ENCODE measurements at regions not wholly inside any gene's neighbourhood (a gene's known extent, or its start where the extent isn't known, plus 50 kb on each side); places are given as distances from the start of the nearest gene placed in this dataset.

GRCh38 chr2:217113491-217113890 lies 253.6 kb upstream of the TNP1 start:
- Histone ChIP-seq H3K27me3 (ENCODE audit: control insufficient read depth, insufficient read depth, low read length) (no peaks in the 10 kb centered on the region), H3K36me3 (ENCODE audit: control insufficient read depth, insufficient read depth, low read length) (no peaks in the 10 kb centered on the region), H3K4me3 (ENCODE audit: low read length) (no peak overlapping the region), H3K4me1 (ENCODE audit: control insufficient read depth, insufficient read depth, low read length) (no peaks in the 10 kb centered on the region), H3K9me3 (ENCODE audit: control insufficient read depth, low read depth, low read length) (no peaks in the 10 kb centered on the region), H3K27ac (ENCODE audit: low read length) (no peak overlapping the region)
- no peak for DNase-seq
- no CpG with 5 or more reads among the region's 4 CpGs for WGBS (ENCODE audit: insufficient coverage, low lambda C conversion rate)

GRCh38 chr2:217110550-217110949 lies 250.7 kb upstream of the TNP1 start:
- no peaks in the 10 kb centered on the region for H3K9me3 ChIP-seq (ENCODE audit: control insufficient read depth, low read depth, low read length)
- WGBS (ENCODE audit: insufficient coverage, low lambda C conversion rate) = 100% methylated on average over 1 of the region's 3 CpGs
- H3K4me3 ChIP-seq (ENCODE audit: low read length) = no peak overlapping the region

GRCh38 chr2:217108575-217109027 lies 248.7 kb upstream of the TNP1 start:
- H3K27me3 ChIP-seq (ENCODE audit: control insufficient read depth, insufficient read depth, low read length) = no peaks in the 10 kb centered on the region
- no peak overlapping the region for H3K4me3 ChIP-seq (ENCODE audit: low read length)
- H3K4me1 ChIP-seq (ENCODE audit: control insufficient read depth, insufficient read depth, low read length) = no peaks in the 10 kb centered on the region
- H3K36me3 ChIP-seq (ENCODE audit: control insufficient read depth, insufficient read depth, low read length) = no peaks in the 10 kb centered on the region
- no peaks in the 10 kb centered on the region for H3K9me3 ChIP-seq (ENCODE audit: control insufficient read depth, low read depth, low read length)
- H3K27ac ChIP-seq (ENCODE audit: low read length) = no peak overlapping the region
- DNase-seq = no peak
- WGBS (ENCODE audit: insufficient coverage, low lambda C conversion rate) = no CpG with 5 or more reads among the region's 4 CpGs

More at GRCh38 chr2:217110550-217110949, 250.7 kb upstream of the TNP1 start:
- H3K27me3 ChIP-seq (ENCODE audit: control insufficient read depth, insufficient read depth, low read length) = no peaks in the 10 kb centered on the region
- no peak for DNase-seq
- no peaks in the 10 kb centered on the region for H3K36me3 ChIP-seq (ENCODE audit: control insufficient read depth, insufficient read depth, low read length)
- no peaks in the 10 kb centered on the region for H3K4me1 ChIP-seq (ENCODE audit: control insufficient read depth, insufficient read depth, low read length)
- no peak overlapping the region for H3K27ac ChIP-seq (ENCODE audit: low read length)

GRCh38 chr2:217108086-217108485 lies 248.2 kb upstream of the TNP1 start:
- Histone ChIP-seq H3K27me3 (ENCODE audit: control insufficient read depth, insufficient read depth, low read length) (no peaks in the 10 kb centered on the region), H3K27ac (ENCODE audit: low read length) (no peak overlapping the region), H3K4me1 (ENCODE audit: control insufficient read depth, insufficient read depth, low read length) (no peaks in the 10 kb centered on the region), H3K36me3 (ENCODE audit: control insufficient read depth, insufficient read depth, low read length) (no peaks in the 10 kb centered on the region), H3K9me3 (ENCODE audit: control insufficient read depth, low read depth, low read length) (no peaks in the 10 kb centered on the region), H3K4me3 (ENCODE audit: low read length) (no peak overlapping the region)
- no peak for DNase-seq

- no CpG with 5 or more reads among the region's 1 CpG for WGBS (ENCODE audit: insufficient coverage, low lambda C conversion rate)
Measured at GRCh38 chr2:217107480-217107879, 247.6 kb upstream of the TNP1 start.

GRCh38 chr2:217106650-217107014 lies 246.8 kb upstream of the TNP1 start:
- Histone ChIP-seq H3K4me3 (ENCODE audit: low read length) (no peak overlapping the region), H3K27ac (ENCODE audit: low read length) (no peak overlapping the region), H3K27me3 (ENCODE audit: control insufficient read depth, insufficient read depth, low read length) (no peaks in the 10 kb centered on the region), H3K36me3 (ENCODE audit: control insufficient read depth, insufficient read depth, low read length) (no peaks in the 10 kb centered on the region), H3K9me3 (ENCODE audit: control insufficient read depth, low read depth, low read length) (no peaks in the 10 kb centered on the region), H3K4me1 (ENCODE audit: control insufficient read depth, insufficient read depth, low read length) (no peaks in the 10 kb centered on the region)
- no peak for DNase-seq
- WGBS (ENCODE audit: insufficient coverage, low lambda C conversion rate) = 80% methylated on average over 1 of the region's 3 CpGs

More at GRCh38 chr2:217107480-217107879, 247.6 kb upstream of the TNP1 start:
- Histone ChIP-seq H3K36me3 (ENCODE audit: control insufficient read depth, insufficient read depth, low read length) (no peaks in the 10 kb centered on the region), H3K9me3 (ENCODE audit: control insufficient read depth, low read depth, low read length) (no peaks in the 10 kb centered on the region), H3K4me1 (ENCODE audit: control insufficient read depth, insufficient read depth, low read length) (no peaks in the 10 kb centered on the region), H3K27me3 (ENCODE audit: control insufficient read depth, insufficient read depth, low read length) (no peaks in the 10 kb centered on the region), H3K4me3 (ENCODE audit: low read length) (no peak overlapping the region), H3K27ac (ENCODE audit: low read length) (no peak overlapping the region)
- DNase-seq = no peak

- 100% methylated on average over 1 of the region's 5 CpGs for WGBS (ENCODE audit: insufficient coverage, low lambda C conversion rate)
- Histone ChIP-seq H3K4me1 (ENCODE audit: control insufficient read depth, insufficient read depth, low read length) (no peaks in the 10 kb centered on the region), H3K9me3 (ENCODE audit: control insufficient read depth, low read depth, low read length) (no peaks in the 10 kb centered on the region), H3K4me3 (ENCODE audit: low read length) (no peak overlapping the region), H3K27ac (ENCODE audit: low read length) (no peak overlapping the region), H3K36me3 (ENCODE audit: control insufficient read depth, insufficient read depth, low read length) (no peaks in the 10 kb centered on the region), H3K27me3 (ENCODE audit: control insufficient read depth, insufficient read depth, low read length) (no peaks in the 10 kb centered on the region)
- DNase-seq = no peak
Measured at GRCh38 chr2:217105733-217106649, 246.1 kb upstream of the TNP1 start.

- Histone ChIP-seq H3K36me3 (ENCODE audit: control insufficient read depth, insufficient read depth, low read length) (no peaks in the 10 kb centered on the region), H3K9me3 (ENCODE audit: control insufficient read depth, low read depth, low read length) (no peaks in the 10 kb centered on the region)
Measured at GRCh38 chr2:217103752-217104545, 244.1 kb upstream of the TNP1 start.

GRCh38 chr2:217102956-217103355 lies 243.1 kb upstream of the TNP1 start:
- Histone ChIP-seq H3K27me3 (ENCODE audit: control insufficient read depth, insufficient read depth, low read length) (no peaks in the 10 kb centered on the region), H3K36me3 (ENCODE audit: control insufficient read depth, insufficient read depth, low read length) (no peaks in the 10 kb centered on the region), H3K27ac (ENCODE audit: low read length) (no peak overlapping the region), H3K9me3 (ENCODE audit: control insufficient read depth, low read depth, low read length) (no peaks in the 10 kb centered on the region), H3K4me1 (ENCODE audit: control insufficient read depth, insufficient read depth, low read length) (no peaks in the 10 kb centered on the region), H3K4me3 (ENCODE audit: low read length) (no peak overlapping the region)
- DNase-seq = no peak
- 100% methylated on average over 1 of the region's 1 CpG for WGBS (ENCODE audit: insufficient coverage, low lambda C conversion rate)

More at GRCh38 chr2:217103752-217104545, 244.1 kb upstream of the TNP1 start:
- no peak for DNase-seq
- WGBS (ENCODE audit: insufficient coverage, low lambda C conversion rate) = 92% methylated on average over 2 of the region's 4 CpGs
- Histone ChIP-seq H3K27ac (ENCODE audit: low read length) (no peak overlapping the region), H3K4me3 (ENCODE audit: low read length) (no peak overlapping the region), H3K27me3 (ENCODE audit: control insufficient read depth, insufficient read depth, low read length) (no peaks in the 10 kb centered on the region), H3K4me1 (ENCODE audit: control insufficient read depth, insufficient read depth, low read length) (no peaks in the 10 kb centered on the region)

GRCh38 chr2:217101972-217102371 lies 242.1 kb upstream of the TNP1 start:
- Histone ChIP-seq H3K4me3 (ENCODE audit: low read length) (no peak overlapping the region), H3K27ac (ENCODE audit: low read length) (no peak overlapping the region), H3K9me3 (ENCODE audit: control insufficient read depth, low read depth, low read length) (no peaks in the 10 kb centered on the region), H3K4me1 (ENCODE audit: control insufficient read depth, insufficient read depth, low read length) (no peaks in the 10 kb centered on the region), H3K36me3 (ENCODE audit: control insufficient read depth, insufficient read depth, low read length) (no peaks in the 10 kb centered on the region), H3K27me3 (ENCODE audit: control insufficient read depth, insufficient read depth, low read length) (no peaks in the 10 kb centered on the region)
- DNase-seq = no peak
- no CpG with 5 or more reads among the region's 6 CpGs for WGBS (ENCODE audit: insufficient coverage, low lambda C conversion rate)

Measured in large intestine (tissue), 3 donors.